Vagina (tissue), 2 donors: ENCODE measurements at regions not wholly inside any gene's neighbourhood (a gene's known extent, or its start where the extent isn't known, plus 50 kb on each side); places are given as distances from the start of the nearest gene placed in this dataset.

ENCODE experiments used
- POLR2A ChIP-seq, 2 donors: fragments of 450-650 bp; IDR thresholded peaks; one replicate each; pipeline ENCODE4 v1.6.1; 2017; ENCODE audit warnings: antibody characterized with exemption in 2 of 2, mild to moderate bottlenecking in 2 of 2, moderate library complexity in 2 of 2
- POLR2AphosphoS5 ChIP-seq, 2 donors: sonication (generic); formaldehyde crosslinking; IDR thresholded peaks; one replicate each; pipeline ENCODE4 v1.9.0; 2017; ENCODE audit warnings: antibody characterized with exemption in 2 of 2, mild to moderate bottlenecking in 2 of 2, low read depth in 1 of 2; ENCODE audit not compliant: insufficient read depth in 1 of 2

- TF ChIP-seq POLR2A (IDR thresholded peaks at IDR 0.05) (no peak), POLR2AphosphoS5 (IDR thresholded peaks at IDR 0.05; ENCODE audit: insufficient read depth in 1 of 2, low read depth in 1 of 2) (no peak)
Measured at GRCh38 chr5:125848751-125849150, 574.5 kb upstream of the GRAMD2B start.
